ENCODE measurements at regions not wholly inside any gene's neighbourhood (a gene's known extent, or its start where the extent isn't known, plus 50 kb on each side); places are given as distances from the start of the nearest gene placed in this dataset.

- DNase-seq = no peak
- in situ Hi-C loops (cut with MboI; ENCODE audit: low pct_unique_long_range_greater_than_20kb, low sequenced_read_pairs) = no loop called here
Observed at GRCh38 chr16:51553910-51554309, 402.8 kb upstream of the SALL1 start.

GRCh38 chr16:51553314-51553713 is 402.2 kb upstream of the SALL1 start:
- in situ Hi-C loops (cut with MboI; ENCODE audit: low pct_unique_long_range_greater_than_20kb, low sequenced_read_pairs) = no loop called here
- no peak for DNase-seq

GRCh38 chr16:51550800-51551347 is 399.8 kb upstream of the SALL1 start:
- DNase-seq = no peak
- in situ Hi-C loops (cut with MboI; ENCODE audit: low pct_unique_long_range_greater_than_20kb, low sequenced_read_pairs) = no loop called here

- in situ Hi-C loops (cut with MboI; ENCODE audit: low pct_unique_long_range_greater_than_20kb, low sequenced_read_pairs) = no loop called here
- no peak for DNase-seq
Observed at GRCh38 chr16:51549836-51550235, 398.8 kb upstream of the SALL1 start.

- no peak for DNase-seq
Observed at GRCh38 chr16:51545951-51546350, 394.9 kb upstream of the SALL1 start.

GRCh38 chr16:51544851-51545467 is 393.9 kb upstream of the SALL1 start:
- DNase-seq = no peak
- in situ Hi-C loops (cut with MboI; ENCODE audit: low pct_unique_long_range_greater_than_20kb, low sequenced_read_pairs) = no loop called here

More at GRCh38 chr16:51545951-51546350, 394.9 kb upstream of the SALL1 start:
- in situ Hi-C loops (cut with MboI; ENCODE audit: low pct_unique_long_range_greater_than_20kb, low sequenced_read_pairs) = no loop called here

GRCh38 chr16:51543971-51544370 is 392.9 kb upstream of the SALL1 start:
- in situ Hi-C loops (cut with MboI; ENCODE audit: low pct_unique_long_range_greater_than_20kb, low sequenced_read_pairs) = no loop called here
- no peak for DNase-seq

- in situ Hi-C loops (cut with MboI; ENCODE audit: low pct_unique_long_range_greater_than_20kb, low sequenced_read_pairs) = no loop called here
- no peak for DNase-seq
Observed at GRCh38 chr16:51542981-51543815, 392.1 kb upstream of the SALL1 start.

- in situ Hi-C loops (cut with MboI; ENCODE audit: low pct_unique_long_range_greater_than_20kb, low sequenced_read_pairs) = no loop called here
- DNase-seq = no peak
Observed at GRCh38 chr16:51540259-51540658, 389.2 kb upstream of the SALL1 start.

GRCh38 chr16:51538707-51539498 is 387.8 kb upstream of the SALL1 start:
- peak; percentile 1 for DNase-seq
- in situ Hi-C loops (cut with MboI; ENCODE audit: low pct_unique_long_range_greater_than_20kb, low sequenced_read_pairs) = no loop called here

- in situ Hi-C loops (cut with MboI; ENCODE audit: low pct_unique_long_range_greater_than_20kb, low sequenced_read_pairs) = no loop called here
- no peak for DNase-seq
Observed at GRCh38 chr16:51535591-51535990, 384.5 kb upstream of the SALL1 start.

GRCh38 chr16:51532551-51532950 is 381.5 kb upstream of the SALL1 start:
- in situ Hi-C loops (cut with MboI; ENCODE audit: low pct_unique_long_range_greater_than_20kb, low sequenced_read_pairs) = no loop called here
- DNase-seq = no peak

- no peak for DNase-seq
- in situ Hi-C loops (cut with MboI; ENCODE audit: low pct_unique_long_range_greater_than_20kb, low sequenced_read_pairs) = no loop called here
Observed at GRCh38 chr16:51531271-51531670, 380.2 kb upstream of the SALL1 start.

- DNase-seq = no peak
- in situ Hi-C loops (cut with MboI; ENCODE audit: low pct_unique_long_range_greater_than_20kb, low sequenced_read_pairs) = no loop called here
Observed at GRCh38 chr16:51527349-51527748, 376.3 kb upstream of the SALL1 start.

GRCh38 chr16:51526621-51527020 is 375.6 kb upstream of the SALL1 start:
- in situ Hi-C loops (cut with MboI; ENCODE audit: low pct_unique_long_range_greater_than_20kb, low sequenced_read_pairs) = no loop called here
- DNase-seq = no peak

GRCh38 chr16:51524555-51525373 is 373.7 kb upstream of the SALL1 start:
- DNase-seq = no peak
- in situ Hi-C loops (cut with MboI; ENCODE audit: low pct_unique_long_range_greater_than_20kb, low sequenced_read_pairs) = no loop called here

GRCh38 chr16:51524070-51524469 is 373.0 kb upstream of the SALL1 start:
- in situ Hi-C loops (cut with MboI; ENCODE audit: low pct_unique_long_range_greater_than_20kb, low sequenced_read_pairs) = no loop called here
- no peak for DNase-seq

GRCh38 chr16:51523400-51523799 is 372.3 kb upstream of the SALL1 start:
- no peak for DNase-seq
- in situ Hi-C loops (cut with MboI; ENCODE audit: low pct_unique_long_range_greater_than_20kb, low sequenced_read_pairs) = no loop called here

GRCh38 chr16:51522902-51523301 is 371.8 kb upstream of the SALL1 start:
- in situ Hi-C loops (cut with MboI; ENCODE audit: low pct_unique_long_range_greater_than_20kb, low sequenced_read_pairs) = no loop called here
- DNase-seq = no peak

Measured in KBM-7 (cell line).